HEK293 (cell line): ENCODE measurements at regions not wholly inside any gene's neighbourhood (a gene's known extent, or its start where the extent isn't known, plus 50 kb on each side); places are given as distances from the start of the nearest gene placed in this dataset.

Source experiments
- CTCF ChIA-PET: fragments of 350-600 bp; formaldehyde crosslinking; extraction: SDS; loops from one replicate; lab custom pipeline; 2021; ENCODE audit warnings: antibody characterized with exemption; lab: Yijun Ruan, JAX
- POLR2A ChIA-PET: fragments of 300-600 bp; formaldehyde crosslinking; extraction: SDS; loops from one replicate; lab custom pipeline; 2020; ENCODE audit warnings: antibody characterized with exemption, inconsistent platforms; lab: Yijun Ruan, JAX
- H3K27ac ChIP-seq: fragments of 200-500 bp; sonication (Bioruptor generic); 2 replicates; pipeline ENCODE4 v1.5.1; 2014; ENCODE audit warnings: low read depth, low read length, control low read depth, inconsistent platforms; ENCODE audit errors: extremely low read depth
- H3K36me3 ChIP-seq, 2 experiments: fragments of 200-500 bp in 1 of 2; sonication (Bioruptor generic) in 1 of 2; 1 replicate in 1 of 2; 2 replicates in 1 of 2; pipeline ENCODE4 v1.5.1; 2014 to 2017; ENCODE audit warnings: inconsistent platforms in 2 of 2, low read length in 2 of 2; ENCODE audit not compliant: control insufficient read depth in 2 of 2, insufficient read depth in 1 of 2
- H3K4me1 ChIP-seq: fragments of 200-500 bp; sonication (Bioruptor generic); 2 replicates; pipeline ENCODE4 v1.5.1; 2014; ENCODE audit warnings: mild to moderate bottlenecking, low read length, inconsistent platforms; ENCODE audit not compliant: control insufficient read depth, insufficient read depth
- H3K4me3 ChIP-seq: 2 replicates; pipeline ENCODE4 v1.5.1; 2011; ENCODE audit warnings: low read depth, mild to moderate bottlenecking, control low read depth, low read length, moderate library complexity
- H3K9me3 ChIP-seq: fragments of 200-500 bp; sonication (Bioruptor generic); 2 replicates; pipeline ENCODE4 v1.5.1; 2014; ENCODE audit warnings: low read depth, low read length, inconsistent platforms; ENCODE audit not compliant: control insufficient read depth, insufficient read depth
- EGR2 ChIP-seq: fragments of 450-650 bp; formaldehyde crosslinking; IDR thresholded peaks from 2 replicates; pipeline ENCODE4 v1.5.1; 2016; ENCODE audit warnings: low read depth, missing biosample characterization, missing genetic modification characterization
- HOXA7 ChIP-seq: sonication (generic); formaldehyde crosslinking; IDR thresholded peaks from 2 replicates; pipeline ENCODE4 v1.8.1; 2022; ENCODE audit warnings: missing genetic modification reagents, borderline replicate concordance
- IKZF3 ChIP-seq: fragments of 450-650 bp; IDR thresholded peaks from 2 replicates; pipeline ENCODE4 v1.5.0; 2018; ENCODE audit warnings: missing biosample characterization, mild to moderate bottlenecking, missing genetic modification characterization, moderate library complexity
- PRDM10 ChIP-seq: fragments of 450-650 bp; formaldehyde crosslinking; IDR thresholded peaks from 2 replicates; pipeline ENCODE4 v1.5.1; 2016; ENCODE audit warnings: missing biosample characterization, missing genetic modification characterization
- TRIM28 ChIP-seq: IDR thresholded peaks from 2 replicates; pipeline ENCODE4 v1.6.1; 2011; ENCODE audit warnings: low read length, control low read depth, borderline replicate concordance
- WT1 ChIP-seq: fragments of 450-650 bp; formaldehyde crosslinking; IDR thresholded peaks from 2 replicates; pipeline ENCODE4 v1.5.1; 2016; ENCODE audit warnings: missing biosample characterization, missing genetic modification characterization
- ZFP41 ChIP-seq: fragments of 450-650 bp; formaldehyde crosslinking; IDR thresholded peaks from 2 replicates; pipeline ENCODE4 v1.5.1; 2016; ENCODE audit warnings: missing biosample characterization, missing genetic modification characterization, borderline replicate concordance
- ZFP69B ChIP-seq: fragments of 450-650 bp; formaldehyde crosslinking; IDR thresholded peaks from 2 replicates; pipeline ENCODE4 v1.5.1; 2016; ENCODE audit warnings: missing biosample characterization, missing genetic modification characterization
- ZNF121 ChIP-seq: fragments of 450-650 bp; formaldehyde crosslinking; IDR thresholded peaks from 2 replicates; pipeline ENCODE4 v1.5.1; 2016; ENCODE audit warnings: missing biosample characterization, missing genetic modification characterization
- ZNF133 ChIP-seq: fragments of 450-650 bp; formaldehyde crosslinking; IDR thresholded peaks from 2 replicates; pipeline ENCODE4 v1.5.1; 2016; ENCODE audit warnings: missing biosample characterization, missing genetic modification characterization
- ZNF140 ChIP-seq: fragments of 450-650 bp; formaldehyde crosslinking; IDR thresholded peaks from 2 replicates; pipeline ENCODE4 v1.5.1; 2016; ENCODE audit warnings: missing biosample characterization, missing genetic modification characterization
- ZNF184 ChIP-seq: fragments of 450-650 bp; IDR thresholded peaks from 2 replicates; pipeline ENCODE4 v1.5.1; 2018; ENCODE audit warnings: missing biosample characterization, mild to moderate bottlenecking, missing genetic modification characterization
- ZNF394 ChIP-seq: fragments of 450-650 bp; formaldehyde crosslinking; IDR thresholded peaks from 2 replicates; pipeline ENCODE4 v1.5.1; 2016; ENCODE audit warnings: missing biosample characterization, missing genetic modification characterization, mild to moderate bottlenecking, moderate library complexity, borderline replicate concordance
- ZNF398 ChIP-seq: fragments of 450-650 bp; formaldehyde crosslinking; IDR thresholded peaks from 2 replicates; pipeline ENCODE4 v1.5.1; 2017; ENCODE audit warnings: missing biosample characterization, missing genetic modification characterization
- ZNF473 ChIP-seq: fragments of 450-650 bp; formaldehyde crosslinking; IDR thresholded peaks from 2 replicates; pipeline ENCODE4 v1.5.1; 2017; ENCODE audit warnings: missing biosample characterization, missing genetic modification characterization
- ZNF558 ChIP-seq: fragments of 450-650 bp; formaldehyde crosslinking; IDR thresholded peaks from 2 replicates; pipeline ENCODE4 v1.5.1; 2016; ENCODE audit warnings: missing biosample characterization, missing genetic modification characterization
- ZNF623 ChIP-seq: fragments of 450-650 bp; formaldehyde crosslinking; IDR thresholded peaks from 2 replicates; pipeline ENCODE4 v1.5.1; 2016; ENCODE audit warnings: missing biosample characterization, missing genetic modification characterization
- ZNF654 ChIP-seq: fragments of 450-650 bp; formaldehyde crosslinking; IDR thresholded peaks from 2 replicates; pipeline ENCODE4 v1.5.1; 2016; ENCODE audit warnings: low read depth, missing biosample characterization, missing genetic modification characterization

- H3K36me3 ChIP-seq: no peaks in the 10 kb centered on the region
- ChIA-PET POLR2A (no interaction called here), CTCF (interaction anchor here (0.6 to 0.9 kb wide), 5 partner anchors 280 to 1011 kb away, joined by 3 to 4 read pairs (median 3); no protein-coding TSS in a partner anchor)
- no peak for TF ChIP-seq WT1 (tag by site-specific recombination)
- no peak for TF ChIP-seq ZFP69B
- TF ChIP-seq ZNF121 (tag by site-specific recombination): no peak
- peak; percentile 86 for TF ChIP-seq ZNF654 (tag by site-specific recombination)
- no peak for TF ChIP-seq HOXA7
- no peak for TF ChIP-seq ZNF623 (tag by site-specific recombination)
- TF ChIP-seq EGR2 (tag by site-specific recombination): no peak
- TF ChIP-seq ZFP41 (tag by site-specific recombination): no peak
- no peak for TF ChIP-seq ZNF184
- no peak overlapping the region for H3K4me3 ChIP-seq
- no peaks in the 10 kb centered on the region for H3K9me3 ChIP-seq
- H3K27ac ChIP-seq: no peak overlapping the region
- no peaks in the 10 kb centered on the region for H3K4me1 ChIP-seq
Observed at GRCh38 chr4:67327245-67328017, 217.9 kb downstream of the CENPC start.

GRCh38 chr4:67325791-67326190 is 219.5 kb downstream of the CENPC start:
- ChIA-PET CTCF (interaction anchor here (1.0 to 1.2 kb wide), 2 partner anchors 23 to 69 kb away, joined by 3 read pairs; no protein-coding TSS in a partner anchor), POLR2A (no interaction called here)
- Histone ChIP-seq H3K27ac (no peak overlapping the region), H3K36me3 (no peaks in the 10 kb centered on the region), H3K4me3 (no peak overlapping the region), H3K4me1 (no peaks in the 10 kb centered on the region), H3K9me3 (no peaks in the 10 kb centered on the region)
- no peak for TF ChIP-seq ZNF394 (tag by site-specific recombination)
- TF ChIP-seq ZNF623 (tag by site-specific recombination): no peak
- TF ChIP-seq ZNF140 (tag by site-specific recombination): no peak
- TF ChIP-seq IKZF3 (tag by site-specific recombination): no peak
- no peak for TF ChIP-seq ZNF473 (tag by site-specific recombination)

- H3K27ac ChIP-seq: no peak overlapping the region
- no peaks in the 10 kb centered on the region for H3K4me1 ChIP-seq
- H3K4me3 ChIP-seq: no peak overlapping the region
- TF ChIP-seq ZNF394 (tag by site-specific recombination) (no peak), ZNF558 (tag by site-specific recombination) (no peak), TRIM28 (no peak), ZNF398 (tag by site-specific recombination) (no peak), PRDM10 (no peak), ZNF133 (tag by site-specific recombination) (no peak)
- TF ChIP-seq, all 188 proteins: peak for 0
- ChIA-PET CTCF (interaction anchor here (0.7 to 0.9 kb wide), 2 partner anchors 122 to 133 kb away, joined by 3 read pairs; no protein-coding TSS in a partner anchor), POLR2A (no interaction called here)
- no peaks in the 10 kb centered on the region for H3K9me3 ChIP-seq
- H3K36me3 ChIP-seq: no peaks in the 10 kb centered on the region
Observed at GRCh38 chr4:67320645-67321044, 224.7 kb downstream of the CENPC start.
